CD14-positive monocyte (primary cell): ENCODE measurements at regions not wholly inside any gene's neighbourhood (a gene's known extent, or its start where the extent isn't known, plus 50 kb on each side); places are given as distances from the start of the nearest gene placed in this dataset.

Source experiments
- DNase-seq, 3 donors: peaks; one replicate each; pipeline ENCODE4 v3.0.0-alpha.2; 2011 to 2022
- H2AFZ ChIP-seq: 2 replicates; pipeline ENCODE4 v1.6.0; 2012; ENCODE audit warnings: mild to moderate bottlenecking, low read depth, low read length, inconsistent platforms; ENCODE audit not compliant: insufficient read depth, poor library complexity, severe bottlenecking
- H3K27ac ChIP-seq, 2 donors: 1 replicate in 1 of 2; 2 replicates in 1 of 2; pipeline ENCODE4 v1.5.1; 2012 to 2013; ENCODE audit warnings: low read length in 2 of 2, control low read depth in 1 of 2, inconsistent platforms in 1 of 2, low read depth in 1 of 2, mild to moderate bottlenecking in 1 of 2
- H3K27me3 ChIP-seq, 2 donors: one replicate each; pipeline versions ENCODE4 v1.6.0 to v1.6.1; 2011 to 2013; ENCODE audit warnings: low read length in 2 of 2; ENCODE audit not compliant: control insufficient read depth in 2 of 2, insufficient read depth in 2 of 2
- H3K36me3 ChIP-seq, 2 donors: replicated peaks in 1 of 2; 1 replicate in 1 of 2; 2 replicates in 1 of 2; pipeline versions ENCODE4 v1.5.1 to v1.6.1; 2012 to 2013; ENCODE audit warnings: low read length in 2 of 2, control low read depth in 1 of 2, inconsistent platforms in 1 of 2, mild to moderate bottlenecking in 1 of 2; ENCODE audit not compliant: insufficient read depth in 2 of 2, control insufficient read depth in 1 of 2
- H3K4me1 ChIP-seq, 2 donors: 1 replicate in 1 of 2; 2 replicates in 1 of 2; pipeline versions ENCODE4 v1.5.1 to v1.6.1; 2012 to 2013; ENCODE audit warnings: low read length in 2 of 2, control low read depth in 1 of 2, inconsistent platforms in 1 of 2, mild to moderate bottlenecking in 1 of 2, moderate library complexity in 1 of 2; ENCODE audit not compliant: insufficient read depth in 2 of 2, control insufficient read depth in 1 of 2
- H3K4me2 ChIP-seq: replicated peaks from 2 replicates; pipeline ENCODE3; 2012; ENCODE audit warnings: low read length, moderate library complexity, mild to moderate bottlenecking; ENCODE audit not compliant: poor library complexity, severe bottlenecking; ENCODE audit errors: extremely low read depth
- H3K4me3 ChIP-seq, 3 experiments: fragments of 200-600 bp in 1 of 3; sonication (generic) in 1 of 3; replicated peaks in 1 of 3; 1 replicate in 2 of 3; 2 replicates in 1 of 3; pipeline ENCODE4 v1.5.1; 2011 to 2013; ENCODE audit warnings: low read length in 3 of 3, mild to moderate bottlenecking in 3 of 3, control low read depth in 2 of 3, low read depth in 2 of 3, inconsistent platforms in 1 of 3, moderate library complexity in 1 of 3
- H3K79me2 ChIP-seq: 2 replicates; pipeline ENCODE4 v1.6.0; 2012; ENCODE audit warnings: mild to moderate bottlenecking, control low read depth, inconsistent platforms, low read length, moderate library complexity; ENCODE audit not compliant: insufficient read depth
- H3K9ac ChIP-seq: 2 replicates; pipeline ENCODE4 v1.6.0; 2017; ENCODE audit warnings: low read length, mild to moderate bottlenecking; ENCODE audit not compliant: insufficient read depth, poor library complexity, severe bottlenecking
- H3K9me3 ChIP-seq, 2 donors: replicated peaks in 1 of 2; 1 replicate in 1 of 2; 2 replicates in 1 of 2; pipeline versions ENCODE4 v1.5.1 to v1.6.1; 2012 to 2013; ENCODE audit warnings: low read length in 2 of 2, control low read depth in 1 of 2; ENCODE audit not compliant: control insufficient read depth in 1 of 2, insufficient read depth in 1 of 2
- H4K20me1 ChIP-seq: 2 replicates; pipeline ENCODE4 v1.6.0; 2012; ENCODE audit warnings: mild to moderate bottlenecking, low read length, control low read depth, moderate library complexity; ENCODE audit not compliant: insufficient read depth
- H3K27ac Mint-ChIP-seq, 7 donors: one replicate each; pipeline ENCODE4 v1.8.0; 2020; ENCODE audit warnings: mild to moderate bottlenecking in 7 of 7, mixed read lengths in 7 of 7, moderate library complexity in 6 of 7, inconsistent platforms in 2 of 7
- H3K27me3 Mint-ChIP-seq, 3 donors: one replicate each; pipeline ENCODE4 v1.8.0; 2021 to 2022; ENCODE audit warnings: low read depth in 3 of 3, mild to moderate bottlenecking in 3 of 3, mixed read lengths in 3 of 3, moderate library complexity in 3 of 3, inconsistent platforms in 1 of 3
- H3K36me3 Mint-ChIP-seq, 2 donors: one replicate each; pipeline ENCODE4 v1.8.0; 2020; ENCODE audit warnings: mixed read lengths in 2 of 2, inconsistent platforms in 1 of 2, mild to moderate bottlenecking in 1 of 2
- H3K4me1 Mint-ChIP-seq: one replicate; pipeline ENCODE4 v1.8.0; 2020; ENCODE audit warnings: mild to moderate bottlenecking, mixed read lengths
- H3K4me3 Mint-ChIP-seq, 2 donors: one replicate each; pipeline ENCODE4 v1.8.0; 2020; ENCODE audit warnings: mild to moderate bottlenecking in 2 of 2, mixed read lengths in 2 of 2, moderate library complexity in 1 of 2
- H3K9me3 Mint-ChIP-seq, 7 donors: one replicate each; pipeline ENCODE4 v1.8.0; 2020 to 2022; ENCODE audit warnings: mixed read lengths in 7 of 7, mild to moderate bottlenecking in 6 of 7, moderate library complexity in 6 of 7, inconsistent platforms in 2 of 7
- CTCF ChIP-seq: fragments of 200-600 bp; IDR thresholded peaks from one replicate; pipeline ENCODE4 v1.8.0; 2022; ENCODE audit warnings: antibody characterized with exemption, mild to moderate bottlenecking
- WGBS: methylation state at CpG from one replicate; pipeline ENCODE4 v1.1.5; 2013; ENCODE audit warnings: missing lambda C conversion rate; ENCODE audit not compliant: insufficient coverage; 5-methylcytosine and 5-hydroxymethylcytosine counted together
- intact Hi-C, 2 donors: fragments of 100-400 bp; cut with micrococcal nuclease; formaldehyde crosslinking; loops; one replicate each; pipeline versions ENCODE4 v1.15.0 to v1.15.1; 2023

- no peak overlapping the region for H3K4me2 ChIP-seq
- no peaks in the 10 kb centered on the region for H3K36me3 Mint-ChIP-seq
- no peaks in the 10 kb centered on the region for H4K20me1 ChIP-seq
- H2AFZ ChIP-seq = no peak overlapping the region
- no peak for DNase-seq
- no peak overlapping the region for H3K4me3 ChIP-seq
- no CpG with 5 or more reads among the region's 3 CpGs for WGBS
- H3K9me3 Mint-ChIP-seq = peaks cover 0 to 6% (median 3%) of the 10 kb centered on the region in 7 donors
- H3K79me2 ChIP-seq = no peaks in the 10 kb centered on the region
- no peaks in the 10 kb centered on the region for H3K36me3 ChIP-seq
- no peak overlapping the region for H3K9ac ChIP-seq
- no peak overlapping the region for H3K27ac ChIP-seq
- TF ChIP-seq CTCF = no peak
- H3K4me1 Mint-ChIP-seq = no peaks in the 10 kb centered on the region
- no peaks in the 10 kb centered on the region for H3K9me3 ChIP-seq
- no peaks in the 10 kb centered on the region for H3K4me1 ChIP-seq
- H3K27ac Mint-ChIP-seq = no peak overlapping the region
- no peak overlapping the region for H3K4me3 Mint-ChIP-seq
- peaks cover 2 to 13% (median 5%) of the 10 kb centered on the region in 3 donors for H3K27me3 Mint-ChIP-seq
- no peaks in the 10 kb centered on the region for H3K27me3 ChIP-seq
- intact Hi-C loops = no loop called here
These were observed 115.2 kb upstream of the LGSN start for GRCh38 chr6:63434943-63435342.

GRCh38 chr6:63436356-63436755 is 116.6 kb upstream of the LGSN start:
- no peak for TF ChIP-seq CTCF
- H3K27ac Mint-ChIP-seq = no peak overlapping the region
- no peak overlapping the region for H3K4me2 ChIP-seq
- H3K4me1 Mint-ChIP-seq = peaks cover 2% of the 10 kb centered on the region
- no peaks in the 10 kb centered on the region for H3K36me3 ChIP-seq
- H3K4me1 ChIP-seq = no peaks in the 10 kb centered on the region
- no peaks in the 10 kb centered on the region for H3K79me2 ChIP-seq
- H3K4me3 Mint-ChIP-seq = no peak overlapping the region
- no peak overlapping the region for H3K4me3 ChIP-seq
- H3K36me3 Mint-ChIP-seq = no peaks in the 10 kb centered on the region
- peaks cover 0 to 9% (median 4%) of the 10 kb centered on the region in 7 donors for H3K9me3 Mint-ChIP-seq
- peaks cover 4 to 19% (median 6%) of the 10 kb centered on the region in 3 donors for H3K27me3 Mint-ChIP-seq
- H3K27me3 ChIP-seq = no peaks in the 10 kb centered on the region
- no peak overlapping the region for H3K27ac ChIP-seq
- H3K9ac ChIP-seq = no peak overlapping the region
- no peak overlapping the region for H2AFZ ChIP-seq
- no peaks in the 10 kb centered on the region for H4K20me1 ChIP-seq
- no peak for DNase-seq
- intact Hi-C loops = no loop called here
- WGBS = no CpG with 5 or more reads among the region's 2 CpGs
- no peaks in the 10 kb centered on the region for H3K9me3 ChIP-seq
